Activated CD4-positive, alpha-beta T cell treated with anti-CD3 and anti-CD28 coated beads, Interleukin-2, Interleukin-4, amounts not matched to agents 100 ng/mL and 50 ng/mL, durations not matched to agents 16 hours and 8 hours (primary cell): ENCODE measurements at regions not wholly inside any gene's neighbourhood (a gene's known extent, or its start where the extent isn't known, plus 50 kb on each side); places are given as distances from the start of the nearest gene placed in this dataset.
A peak's percentile ranks its signal among the peaks of the same experiment; 100 is the strongest.
"Not testable (repeated sequence)": the region's sequence is repeated elsewhere in the genome, so short reads cannot be mapped to it uniquely, and the experiment has no call there.

Experiments
- DNase-seq: peaks from one replicate; pipeline ENCODE4 v3.0.0-alpha.2; 2020; ENCODE audit warnings: low spot score

DNA sequence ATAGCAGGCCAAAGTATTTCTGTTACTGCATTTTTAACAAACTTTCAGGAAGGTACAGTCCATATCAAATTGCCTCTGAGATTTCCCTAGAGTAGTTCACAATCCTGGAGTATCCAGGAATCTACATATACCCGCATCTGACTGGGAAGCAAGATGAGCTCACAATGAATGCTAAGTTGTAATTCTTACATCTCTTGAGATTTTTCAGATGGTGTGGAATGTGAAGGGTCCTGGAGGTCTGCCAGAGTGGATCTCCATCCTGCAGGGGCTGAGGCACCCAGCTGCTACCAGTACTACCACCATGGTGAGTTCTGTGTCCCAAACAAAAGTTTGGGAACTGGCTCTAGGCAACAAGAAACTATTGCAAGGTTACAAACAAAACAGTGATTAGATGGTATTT lies 156.7 kb upstream of the CCDC54 start:
- DNase-seq = no peak

GRCh38 chr3:107221856-107222255 lies 155.4 kb upstream of the CCDC54 start:
- no peak for DNase-seq

GRCh38 chr3:107222907-107223306 lies 154.3 kb upstream of the CCDC54 start:
- no peak for DNase-seq

DNA sequence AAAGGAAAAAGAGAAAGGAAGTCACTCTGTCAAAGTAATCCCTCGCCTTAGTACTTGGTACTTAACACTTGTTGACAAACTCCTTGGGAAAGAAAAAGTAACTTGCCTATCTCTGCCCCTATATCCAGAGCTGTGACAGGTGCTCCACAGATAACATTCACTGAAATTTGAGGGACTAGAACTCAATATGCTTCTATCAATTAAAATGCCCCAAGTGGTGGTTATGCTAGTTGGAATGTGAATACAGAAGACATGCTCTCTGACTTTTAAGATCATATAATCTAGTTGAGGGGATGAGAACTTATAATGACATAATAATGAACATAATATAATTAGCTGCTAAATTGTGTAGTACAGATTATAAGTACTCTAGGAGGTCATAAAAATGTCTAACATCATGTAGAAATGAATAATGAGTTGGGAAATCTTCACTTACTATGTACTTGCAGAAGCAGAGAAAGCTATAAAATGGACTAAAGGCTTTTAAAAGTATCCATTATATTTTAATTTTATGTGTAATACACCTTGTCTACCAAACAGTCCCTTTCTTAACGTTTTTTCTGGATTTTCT lies 153.1 kb upstream of the CCDC54 start:
- no peak for DNase-seq

DNA sequence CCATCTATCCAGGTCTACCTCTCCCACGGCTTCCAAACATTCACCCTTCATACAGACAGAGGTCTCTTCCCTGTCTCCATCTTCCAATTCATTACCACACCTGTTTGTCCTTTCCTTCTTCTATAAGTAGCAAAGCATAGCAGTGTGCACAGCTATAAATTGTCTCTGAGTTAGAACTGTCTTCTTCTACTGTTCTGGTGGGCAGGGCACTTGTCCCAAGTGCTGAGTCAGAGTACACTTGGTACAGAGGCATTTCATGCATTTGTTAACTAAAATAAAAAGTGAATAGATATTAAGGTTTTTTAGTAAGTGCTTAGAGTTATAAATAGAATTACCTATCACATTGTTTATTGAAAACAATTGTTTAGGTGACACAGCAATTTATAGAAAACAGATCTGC lies 150.1 kb upstream of the CCDC54 start:
- no peak for DNase-seq

- DNase-seq = not testable (repeated sequence)
These were observed 143.4 kb upstream of the CCDC54 start for GRCh38 chr3:107233877-107234276.

GRCh38 chr3:107235193-107235927 lies 141.9 kb upstream of the CCDC54 start:
- DNase-seq = no peak

GRCh38 chr3:107235928-107236315 lies 141.3 kb upstream of the CCDC54 start:
- DNase-seq = peak; percentile 80

- no peak for DNase-seq
These were observed 140.4 kb upstream of the CCDC54 start for GRCh38 chr3:107236655-107237337.

DNA sequence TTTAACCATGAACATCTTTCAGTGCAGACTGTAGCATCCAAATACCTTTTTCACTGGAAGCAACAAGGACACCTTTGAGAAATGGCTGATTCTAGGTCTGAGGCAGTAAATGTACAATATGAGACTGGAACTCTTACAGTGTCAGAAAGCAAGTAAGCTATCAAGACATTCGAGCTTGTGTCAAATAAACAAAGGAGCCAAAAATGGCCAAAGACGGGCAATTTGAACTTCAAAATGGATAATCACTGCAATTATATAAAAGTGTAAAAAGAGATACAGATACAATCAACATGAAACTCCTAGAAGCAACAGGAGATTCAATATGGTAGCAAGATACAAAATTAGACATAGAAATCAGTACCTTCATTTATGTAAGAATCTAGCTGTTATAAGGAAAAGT lies 138.5 kb upstream of the CCDC54 start:
- DNase-seq = no peak

- no peak for DNase-seq
These were observed 137.5 kb upstream of the CCDC54 start for GRCh38 chr3:107239703-107240102.

DNA sequence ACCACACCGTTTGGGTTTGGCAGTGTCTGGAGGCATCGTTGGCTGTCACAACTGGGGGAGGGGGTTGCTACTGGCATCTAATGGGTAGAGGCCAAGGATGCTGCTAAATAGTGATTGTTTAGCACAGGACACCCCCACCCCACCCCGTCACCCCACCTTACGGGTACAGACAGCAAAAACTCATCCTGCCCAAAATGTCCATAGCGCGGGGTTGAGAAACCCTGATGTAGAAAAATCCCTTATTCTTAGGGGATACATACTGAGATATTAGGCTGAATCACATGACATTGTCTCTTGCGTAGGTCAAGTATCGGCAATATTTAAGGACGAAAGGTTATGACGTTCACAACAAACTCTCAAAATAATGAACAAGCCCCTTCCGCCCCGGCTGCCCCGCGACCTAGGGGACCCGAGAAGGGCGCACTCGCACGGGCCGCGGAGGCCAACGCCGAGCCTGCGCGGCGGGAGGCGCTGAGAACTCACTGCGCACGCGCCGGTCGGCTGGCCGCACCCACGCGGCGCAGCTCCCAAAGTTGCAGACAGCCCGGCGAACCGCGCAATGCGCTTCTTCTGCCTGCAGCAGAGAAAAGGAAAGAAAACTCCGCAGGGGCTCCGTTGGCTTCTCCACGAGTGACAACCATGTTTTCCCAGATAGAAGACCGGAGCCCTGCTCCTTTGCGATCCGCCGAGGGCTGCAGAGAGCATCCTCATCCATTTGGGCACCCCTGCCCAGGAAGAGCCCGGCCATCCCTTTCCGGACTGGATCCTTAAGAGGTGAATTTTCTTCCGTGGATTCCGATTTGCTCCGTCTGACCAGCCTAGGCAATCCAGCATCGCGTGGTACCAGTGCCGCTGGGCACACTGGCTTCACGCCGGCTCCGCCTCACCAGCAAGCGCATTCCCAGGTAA lies 136.8 kb upstream of the CCDC54 start:
- peak; percentile 73 for DNase-seq

DNA sequence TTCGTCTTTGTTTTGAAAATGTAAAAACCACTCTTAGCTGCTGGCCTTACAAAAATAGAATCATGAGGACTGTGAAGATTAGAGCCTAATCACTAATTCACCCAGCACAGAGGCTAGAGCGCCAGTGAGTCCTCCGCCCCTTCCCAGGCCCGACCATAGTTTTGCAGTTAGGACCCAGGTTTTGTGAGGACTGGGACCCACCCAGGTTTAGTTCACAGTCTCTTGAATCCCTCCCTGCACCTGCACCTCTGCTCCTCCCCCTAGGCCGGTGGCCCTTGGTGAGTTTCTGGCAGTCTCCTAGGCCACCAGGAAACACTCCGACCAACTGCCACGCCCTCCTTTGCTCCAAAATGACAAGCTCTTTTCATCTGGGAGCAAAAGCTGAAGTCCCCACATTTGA lies 136.0 kb upstream of the CCDC54 start:
- DNase-seq = peak; percentile 13

DNA sequence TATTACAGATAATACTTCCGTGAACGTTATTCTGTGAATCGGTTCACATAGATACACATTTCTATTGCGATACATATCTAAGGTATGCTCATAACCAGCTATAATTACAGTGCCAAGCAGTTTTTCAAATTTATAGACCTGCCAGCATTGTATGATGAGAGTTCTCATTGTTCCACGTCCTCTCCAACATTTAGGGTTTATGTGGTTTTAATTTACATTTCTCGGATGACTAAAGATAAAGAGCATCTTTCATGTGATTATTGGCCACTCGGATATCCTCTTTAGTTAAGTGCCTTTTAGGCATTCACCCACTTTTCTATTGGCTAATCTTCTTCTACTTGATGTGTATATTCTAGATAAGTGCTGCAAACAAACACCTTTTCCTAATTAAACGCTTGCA lies 134.7 kb upstream of the CCDC54 start:
- DNase-seq = no peak

GRCh38 chr3:107247116-107247515 lies 130.1 kb upstream of the CCDC54 start:
- DNase-seq = no peak

DNA sequence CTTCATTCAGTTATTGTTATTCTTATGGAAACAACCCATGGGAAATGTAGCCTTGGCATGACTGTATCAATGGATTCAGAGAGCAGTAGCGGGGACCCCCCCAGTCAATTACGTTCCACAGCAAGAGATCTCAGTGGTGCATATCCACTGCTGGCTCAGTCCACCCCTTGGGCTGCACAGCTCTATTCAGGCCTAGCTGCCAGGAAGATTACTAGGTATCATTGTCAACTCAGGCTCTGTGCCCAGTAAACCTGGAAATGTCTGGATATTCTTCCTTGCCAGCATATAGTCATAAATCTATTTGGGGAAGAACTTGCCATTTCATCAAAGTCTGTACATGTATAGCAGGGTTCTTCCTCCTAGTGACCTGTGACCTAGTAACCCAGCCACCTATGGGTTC lies 128.1 kb upstream of the CCDC54 start:
- DNase-seq = no peak

GRCh38 chr3:107250221-107250620 lies 127.0 kb upstream of the CCDC54 start:
- no peak for DNase-seq

- DNase-seq = no peak
These were observed 125.4 kb upstream of the CCDC54 start for GRCh38 chr3:107251819-107252218.

- no peak for DNase-seq
These were observed 120.3 kb upstream of the CCDC54 start for GRCh38 chr3:107256963-107257362.

GRCh38 chr3:107258300-107258699 lies 118.9 kb upstream of the CCDC54 start:
- no peak for DNase-seq

DNA sequence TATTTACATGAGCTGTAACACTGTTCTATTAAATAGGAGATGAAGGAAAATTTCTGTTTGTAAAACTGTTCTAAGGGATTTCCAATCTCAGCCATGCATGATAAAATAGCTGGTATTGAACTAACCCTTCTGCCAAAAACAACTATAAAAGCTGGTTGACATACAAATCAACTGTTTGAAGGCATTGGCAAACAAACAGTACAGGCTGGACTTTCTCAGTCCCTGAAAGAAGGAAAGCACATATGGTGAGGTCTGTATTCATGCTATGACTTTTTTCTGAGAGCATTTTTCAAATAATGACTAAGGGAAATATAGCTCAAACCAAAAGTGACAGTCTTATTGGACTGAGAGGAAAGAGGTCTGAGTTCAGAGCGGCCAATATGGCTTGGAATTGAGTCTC lies 117.0 kb upstream of the CCDC54 start:
- no peak for DNase-seq

DNA sequence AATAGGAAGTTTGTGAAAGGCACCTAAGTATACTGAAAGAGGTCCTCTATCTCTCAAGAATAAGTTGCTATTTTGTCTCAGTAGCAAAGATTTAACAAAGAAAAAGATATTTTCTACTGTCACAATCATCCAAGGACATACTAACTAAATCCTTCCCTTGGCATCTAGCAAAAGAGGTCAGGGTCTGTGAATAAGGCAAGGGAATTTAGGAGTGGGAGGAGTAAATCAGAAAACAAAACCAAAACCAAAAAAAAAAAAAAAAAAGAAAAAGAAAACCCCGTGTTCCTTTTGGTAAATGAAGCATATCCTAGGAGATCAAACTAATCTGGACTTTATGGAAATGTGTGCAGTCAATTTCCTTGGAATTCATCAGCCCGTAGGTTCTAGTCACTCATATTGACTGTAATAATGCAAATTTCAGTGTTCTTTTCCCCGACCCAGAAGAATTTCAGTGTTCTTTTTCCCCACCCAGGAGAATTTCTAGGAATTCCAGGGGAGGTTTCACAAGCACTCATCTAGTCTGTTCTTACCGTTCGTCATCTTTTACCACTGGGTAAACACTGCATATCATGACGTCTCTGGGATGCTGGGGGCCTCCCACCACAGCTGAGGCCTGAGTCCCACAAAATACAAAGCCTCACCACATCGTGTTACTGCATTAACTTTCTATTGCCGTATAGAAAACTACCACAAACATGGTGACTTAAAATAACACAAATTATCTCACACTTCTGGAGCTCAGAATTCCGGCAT lies 113.8 kb upstream of the CCDC54 start:
- DNase-seq = no peak
